ENCODE measurements at regions not wholly inside any gene's neighbourhood (a gene's known extent, or its start where the extent isn't known, plus 50 kb on each side); places are given as distances from the start of the nearest gene placed in this dataset.

DNA sequence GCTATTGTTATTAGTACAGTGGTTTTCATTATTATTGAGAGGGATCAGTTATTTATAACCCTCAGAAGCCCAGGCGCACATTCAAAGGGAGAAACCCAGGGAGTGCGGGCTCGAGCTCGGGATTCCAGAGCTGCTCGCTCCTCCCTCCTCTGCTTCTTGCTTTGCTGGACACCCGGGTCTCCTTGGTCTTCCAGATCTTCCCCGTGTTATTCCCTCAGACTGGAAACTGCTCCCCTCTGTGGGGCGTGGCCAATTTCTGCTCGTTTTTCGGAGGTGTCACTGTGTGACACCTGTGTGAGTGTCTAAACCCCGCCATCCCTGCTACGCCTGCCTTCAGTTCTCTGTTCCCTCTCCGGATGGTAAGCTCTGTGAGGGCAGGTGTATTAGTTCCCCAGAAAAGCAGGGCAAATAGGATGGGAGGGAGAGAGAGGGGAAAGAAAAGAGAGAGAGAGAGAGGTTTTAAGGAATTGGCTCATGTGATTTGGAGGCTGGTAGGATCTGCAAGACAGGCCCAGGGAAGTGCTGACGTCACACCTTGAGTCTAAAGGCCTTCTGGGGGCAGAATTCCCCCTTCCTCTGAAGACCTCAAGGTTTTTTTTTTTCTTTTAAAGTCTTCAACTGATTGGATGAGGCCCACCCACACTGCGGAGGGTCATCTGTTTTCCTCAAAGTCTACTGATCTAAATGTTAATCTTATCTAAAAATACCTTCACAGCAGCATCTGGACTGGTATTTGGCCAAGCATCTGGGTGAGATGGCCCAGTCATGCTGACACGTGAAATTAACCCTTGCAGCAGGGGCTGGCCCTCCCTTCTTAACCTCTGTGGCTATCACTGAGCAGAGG, 457.3 kb upstream of the ID2 start:
- Histone ChIP-seq H3K4me1 (ENCODE audit: insufficient read depth, low read length) (no peaks in the 10 kb centered on the region), H3K36me3 (ENCODE audit: insufficient read depth, low read length) (no peaks in the 10 kb centered on the region), H3K27me3 (ENCODE audit: insufficient read depth, low read length) (no peaks in the 10 kb centered on the region), H3K9me3 (ENCODE audit: low read length) (no peaks in the 10 kb centered on the region), H3K4me3 (ENCODE audit: low read length) (no peak overlapping the region), H2AFZ (ENCODE audit: low read depth, low read length) (no peak overlapping the region)

DNA sequence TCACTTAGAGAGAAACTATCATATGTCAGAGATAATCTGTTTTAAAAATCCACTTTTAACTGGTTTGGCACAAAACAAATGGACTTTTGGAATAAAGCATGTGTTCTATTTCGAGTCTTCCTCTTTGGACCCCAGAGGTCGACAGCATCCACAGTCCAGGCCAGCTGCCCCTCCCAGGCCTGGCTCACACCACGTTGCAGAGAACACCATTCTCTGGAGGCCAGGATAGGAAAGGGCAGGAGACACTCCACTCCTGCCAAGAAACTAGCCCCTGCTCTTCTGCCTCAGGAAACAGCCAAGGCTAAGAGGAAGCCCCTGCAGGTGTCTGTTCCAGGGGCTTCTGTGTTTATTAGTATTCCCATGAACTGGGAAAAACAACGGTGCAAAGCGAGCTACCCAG, 456.6 kb upstream of the ID2 start:
- Histone ChIP-seq H2AFZ (ENCODE audit: low read depth, low read length) (no peak overlapping the region), H3K4me1 (ENCODE audit: insufficient read depth, low read length) (no peaks in the 10 kb centered on the region), H3K9me3 (ENCODE audit: low read length) (no peaks in the 10 kb centered on the region), H3K27me3 (ENCODE audit: insufficient read depth, low read length) (no peaks in the 10 kb centered on the region), H3K36me3 (ENCODE audit: insufficient read depth, low read length) (no peaks in the 10 kb centered on the region), H3K4me3 (ENCODE audit: low read length) (no peak overlapping the region)

DNA sequence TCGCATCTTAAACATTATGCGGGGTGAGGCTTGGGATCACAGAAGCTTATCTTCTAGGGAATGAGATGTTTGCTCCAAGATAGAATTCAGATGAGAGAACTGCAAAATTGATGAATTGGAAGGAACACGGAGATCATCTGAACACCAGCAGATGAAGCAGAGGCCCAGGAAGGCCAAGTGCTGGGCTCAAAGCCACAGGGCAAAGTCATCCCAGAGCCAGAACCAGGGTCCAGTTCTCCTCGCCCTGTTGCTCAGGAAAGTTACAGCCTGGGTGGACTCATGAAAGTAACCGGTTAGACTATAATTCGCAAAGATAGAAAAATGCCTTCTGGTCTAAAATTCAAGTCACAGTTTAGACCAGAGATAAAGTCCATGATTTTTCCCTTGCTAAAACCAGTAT, 456.1 kb upstream of the ID2 start:
- Histone ChIP-seq H3K4me3 (ENCODE audit: low read length) (no peak overlapping the region), H3K27me3 (ENCODE audit: insufficient read depth, low read length) (no peaks in the 10 kb centered on the region), H3K36me3 (ENCODE audit: insufficient read depth, low read length) (no peaks in the 10 kb centered on the region), H2AFZ (ENCODE audit: low read depth, low read length) (no peak overlapping the region), H3K4me1 (ENCODE audit: insufficient read depth, low read length) (no peaks in the 10 kb centered on the region), H3K9me3 (ENCODE audit: low read length) (no peaks in the 10 kb centered on the region)

DNA sequence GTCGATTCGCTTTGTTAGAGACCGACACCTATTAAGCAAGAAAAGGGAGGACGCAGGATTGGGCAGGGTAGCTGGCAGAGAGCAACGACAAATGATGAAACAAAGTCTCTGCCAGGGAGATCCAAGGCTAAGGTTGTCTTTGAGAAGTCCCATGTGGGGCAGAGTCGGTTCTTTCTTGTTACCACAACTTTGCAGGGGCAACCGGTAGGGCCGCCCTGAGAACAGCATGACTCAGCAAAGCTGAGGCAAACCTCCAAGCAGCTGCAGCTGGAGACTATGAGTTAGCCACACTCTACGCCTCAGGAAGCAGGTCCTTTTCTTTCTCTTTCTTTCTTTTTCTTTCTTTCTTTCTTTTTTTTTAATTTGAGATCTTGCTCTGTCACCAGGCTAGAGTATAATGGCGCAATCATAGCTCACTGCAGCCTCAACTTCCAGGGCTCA, 452.3 kb upstream of the ID2 start:
- Histone ChIP-seq H3K36me3 (ENCODE audit: insufficient read depth, low read length) (no peaks in the 10 kb centered on the region), H3K9me3 (ENCODE audit: low read length) (no peaks in the 10 kb centered on the region), H3K27me3 (ENCODE audit: insufficient read depth, low read length) (no peaks in the 10 kb centered on the region), H3K4me3 (ENCODE audit: low read length) (no peak overlapping the region), H3K4me1 (ENCODE audit: insufficient read depth, low read length) (peaks cover 7% of the 10 kb centered on the region), H2AFZ (ENCODE audit: low read depth, low read length) (no peak overlapping the region)

DNA sequence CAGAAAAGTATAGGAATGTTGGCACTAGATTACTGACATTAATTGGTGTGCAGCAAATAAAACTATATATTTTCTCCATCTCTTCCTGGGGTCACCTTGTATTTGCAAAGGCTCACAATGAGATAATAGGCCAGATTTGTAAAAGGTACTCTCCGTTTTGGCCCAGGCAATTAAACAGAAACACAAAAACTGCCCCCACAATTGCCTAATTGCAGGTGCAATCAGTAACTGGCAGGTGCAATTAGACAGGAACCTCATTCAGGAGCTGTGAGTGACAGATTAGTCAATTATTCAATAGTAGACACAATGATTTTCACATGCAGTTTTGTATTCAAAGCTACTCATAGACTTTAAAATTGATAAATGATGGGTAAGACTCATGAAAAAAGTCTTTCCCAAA, 451.4 kb upstream of the ID2 start:
- peaks cover 16% of the 10 kb centered on the region for H3K4me1 ChIP-seq (ENCODE audit: insufficient read depth, low read length)
- H3K9me3 ChIP-seq (ENCODE audit: low read length): no peaks in the 10 kb centered on the region
- no peak overlapping the region for H2AFZ ChIP-seq (ENCODE audit: low read depth, low read length)
- H3K27me3 ChIP-seq (ENCODE audit: insufficient read depth, low read length): no peaks in the 10 kb centered on the region
- H3K36me3 ChIP-seq (ENCODE audit: insufficient read depth, low read length): no peaks in the 10 kb centered on the region
- H3K4me3 ChIP-seq (ENCODE audit: low read length): no peak overlapping the region

DNA sequence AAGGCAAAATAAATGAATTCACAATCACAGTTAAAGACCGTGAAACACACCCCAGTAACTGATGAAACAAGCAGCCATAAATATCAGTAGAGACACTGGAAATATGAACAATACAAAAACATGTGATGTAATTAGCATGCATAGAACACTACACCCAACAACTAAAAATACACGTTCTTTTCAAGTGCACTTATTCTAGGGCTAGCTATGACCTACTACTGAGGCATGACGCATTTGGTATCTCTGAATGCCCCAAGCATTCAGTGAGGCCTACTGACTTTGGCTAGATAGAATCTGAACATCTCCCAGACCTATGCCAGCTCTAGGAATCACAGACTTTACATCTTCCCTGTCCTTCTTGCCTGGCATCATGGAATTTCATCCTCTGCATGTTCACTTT, 450.0 kb upstream of the ID2 start:
- Histone ChIP-seq H3K9me3 (ENCODE audit: low read length) (no peaks in the 10 kb centered on the region), H3K27me3 (ENCODE audit: insufficient read depth, low read length) (no peaks in the 10 kb centered on the region), H3K4me1 (ENCODE audit: insufficient read depth, low read length) (peaks cover 16% of the 10 kb centered on the region), H3K36me3 (ENCODE audit: insufficient read depth, low read length) (no peaks in the 10 kb centered on the region), H2AFZ (ENCODE audit: low read depth, low read length) (no peak overlapping the region), H3K4me3 (ENCODE audit: low read length) (no peak overlapping the region)

DNA sequence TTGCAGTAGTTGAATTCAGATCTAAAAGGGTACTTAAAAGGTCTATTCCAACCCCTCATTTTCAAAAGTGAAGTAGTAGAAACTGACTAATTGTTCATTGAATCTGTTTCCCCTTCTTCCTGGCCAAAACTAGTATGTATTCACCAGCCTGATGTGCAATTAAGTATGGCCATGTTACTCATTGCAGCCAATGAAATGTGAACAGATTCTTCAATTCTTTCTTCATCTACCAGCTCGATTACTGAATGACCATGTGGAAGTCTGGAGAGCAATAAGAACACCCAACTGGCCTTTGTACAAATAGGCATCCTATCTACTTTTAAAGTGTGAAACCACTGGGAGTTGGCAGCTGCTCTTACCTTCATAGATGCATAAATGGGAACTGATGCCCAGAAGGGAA, 449.0 kb upstream of the ID2 start:
- H3K9me3 ChIP-seq (ENCODE audit: low read length): no peaks in the 10 kb centered on the region
- H3K4me3 ChIP-seq (ENCODE audit: low read length): no peak overlapping the region
- peaks cover 16% of the 10 kb centered on the region for H3K4me1 ChIP-seq (ENCODE audit: insufficient read depth, low read length)
- H3K36me3 ChIP-seq (ENCODE audit: insufficient read depth, low read length): no peaks in the 10 kb centered on the region
- no peaks in the 10 kb centered on the region for H3K27me3 ChIP-seq (ENCODE audit: insufficient read depth, low read length)
- no peak overlapping the region for H2AFZ ChIP-seq (ENCODE audit: low read depth, low read length)

DNA sequence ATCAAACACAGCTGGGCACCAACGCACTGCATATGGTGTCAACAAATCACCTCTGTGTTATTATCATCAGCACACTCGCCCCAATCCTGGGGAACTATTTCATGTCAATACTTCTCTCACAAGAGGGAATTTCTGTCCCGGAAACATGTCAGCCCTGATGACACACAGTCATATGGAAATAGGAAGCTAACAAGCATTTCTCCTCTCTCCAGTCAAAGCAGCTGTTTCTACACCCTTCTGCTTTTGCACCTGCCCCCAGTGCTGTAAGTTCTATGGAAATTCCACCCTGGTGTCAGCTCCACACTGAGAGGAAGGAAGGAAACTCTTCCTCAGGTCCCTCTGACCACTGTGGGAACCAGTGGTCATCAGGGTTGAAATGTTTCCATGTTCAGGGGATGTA, 447.6 kb upstream of the ID2 start:
- H3K9me3 ChIP-seq (ENCODE audit: low read length): no peaks in the 10 kb centered on the region
- H3K36me3 ChIP-seq (ENCODE audit: insufficient read depth, low read length): no peaks in the 10 kb centered on the region
- no peaks in the 10 kb centered on the region for H3K27me3 ChIP-seq (ENCODE audit: insufficient read depth, low read length)
- peaks cover 26% of the 10 kb centered on the region for H3K4me1 ChIP-seq (ENCODE audit: insufficient read depth, low read length)
- no peak overlapping the region for H3K4me3 ChIP-seq (ENCODE audit: low read length)
- H2AFZ ChIP-seq (ENCODE audit: low read depth, low read length): peak overlapping the region; percentile 38

DNA sequence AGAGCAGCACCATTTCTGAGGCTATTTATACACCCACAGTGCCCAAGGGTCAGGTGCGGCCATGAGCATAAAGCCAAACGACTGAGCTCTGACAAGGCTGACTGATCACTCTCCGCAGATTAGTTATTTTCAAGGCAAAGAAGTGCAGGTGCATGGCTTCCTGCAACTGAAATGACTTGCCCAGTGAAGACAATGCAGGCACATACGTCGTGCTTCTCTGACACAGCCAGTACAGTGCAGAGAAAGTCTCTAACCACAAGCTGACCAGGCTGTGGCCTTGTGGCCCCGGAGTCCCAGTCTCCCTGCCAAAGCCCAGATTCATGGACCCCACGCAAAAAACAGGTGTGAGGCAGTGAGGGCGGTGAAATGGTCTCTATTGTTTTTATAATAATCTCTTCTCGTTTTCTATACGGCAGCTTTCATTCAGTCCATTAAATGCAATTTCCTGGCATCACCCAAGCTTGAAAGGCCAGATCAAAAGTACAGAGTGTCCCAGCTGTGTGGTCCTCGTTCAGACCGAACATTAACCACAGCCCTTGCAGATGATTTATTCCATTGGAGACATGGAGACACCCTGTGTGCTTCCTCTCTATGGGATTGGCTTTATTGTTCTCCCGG, 447.0 kb upstream of the ID2 start:
- no peaks in the 10 kb centered on the region for H3K9me3 ChIP-seq (ENCODE audit: low read length)
- no peaks in the 10 kb centered on the region for H3K36me3 ChIP-seq (ENCODE audit: insufficient read depth, low read length)
- H3K4me1 ChIP-seq (ENCODE audit: insufficient read depth, low read length): peaks cover 31% of the 10 kb centered on the region
- no peak overlapping the region for H3K4me3 ChIP-seq (ENCODE audit: low read length)
- no peaks in the 10 kb centered on the region for H3K27me3 ChIP-seq (ENCODE audit: insufficient read depth, low read length)
- peak overlapping the region; percentile 38 for H2AFZ ChIP-seq (ENCODE audit: low read depth, low read length)

DNA sequence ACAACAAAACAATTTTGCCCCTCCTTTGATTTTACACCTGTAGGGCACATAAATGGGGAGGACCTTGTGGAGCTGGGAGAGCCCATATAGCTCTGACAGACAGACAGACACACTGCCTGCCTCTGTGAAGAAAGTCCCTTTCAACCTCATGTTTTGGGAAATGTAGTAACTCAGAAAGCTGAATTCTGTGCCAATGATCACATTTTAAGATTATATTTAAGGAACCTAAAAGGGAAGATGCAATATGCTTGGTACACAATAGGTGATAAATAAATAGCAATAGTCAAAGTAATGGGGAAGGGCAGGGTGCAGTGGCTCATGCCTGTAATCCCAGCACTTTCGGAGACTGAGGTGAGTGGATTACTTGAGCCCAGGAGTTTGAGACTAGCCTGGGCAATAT, 446.4 kb upstream of the ID2 start:
- Histone ChIP-seq H3K4me1 (ENCODE audit: insufficient read depth, low read length) (peaks cover 36% of the 10 kb centered on the region), H3K27me3 (ENCODE audit: insufficient read depth, low read length) (no peaks in the 10 kb centered on the region), H3K4me3 (ENCODE audit: low read length) (no peak overlapping the region), H3K9me3 (ENCODE audit: low read length) (no peaks in the 10 kb centered on the region), H2AFZ (ENCODE audit: low read depth, low read length) (no peak overlapping the region), H3K36me3 (ENCODE audit: insufficient read depth, low read length) (no peaks in the 10 kb centered on the region)

DNA sequence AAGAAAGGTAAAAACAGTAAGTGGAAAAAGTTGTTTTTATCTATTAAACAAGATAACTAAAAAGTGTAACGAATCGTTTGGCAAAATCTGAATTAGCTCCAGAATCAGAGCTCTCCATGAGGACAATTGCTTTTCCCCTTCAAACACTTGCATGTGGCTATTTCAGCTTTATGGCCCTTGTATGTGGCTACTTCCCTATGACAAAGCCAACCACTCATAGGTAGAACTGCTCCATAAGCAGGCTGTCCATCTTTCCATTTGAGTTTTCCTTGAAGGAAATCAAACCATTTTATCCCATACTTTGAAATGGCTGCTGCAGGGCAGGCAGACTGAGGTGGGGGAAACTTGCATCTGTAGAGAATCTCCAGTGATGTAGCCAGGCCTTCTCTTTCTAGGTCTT, 445.5 kb upstream of the ID2 start:
- no peaks in the 10 kb centered on the region for H3K9me3 ChIP-seq (ENCODE audit: low read length)
- no peak overlapping the region for H3K4me3 ChIP-seq (ENCODE audit: low read length)
- peaks cover 37% of the 10 kb centered on the region for H3K4me1 ChIP-seq (ENCODE audit: insufficient read depth, low read length)
- no peaks in the 10 kb centered on the region for H3K36me3 ChIP-seq (ENCODE audit: insufficient read depth, low read length)
- H2AFZ ChIP-seq (ENCODE audit: low read depth, low read length): no peak overlapping the region
- H3K27me3 ChIP-seq (ENCODE audit: insufficient read depth, low read length): no peaks in the 10 kb centered on the region

DNA sequence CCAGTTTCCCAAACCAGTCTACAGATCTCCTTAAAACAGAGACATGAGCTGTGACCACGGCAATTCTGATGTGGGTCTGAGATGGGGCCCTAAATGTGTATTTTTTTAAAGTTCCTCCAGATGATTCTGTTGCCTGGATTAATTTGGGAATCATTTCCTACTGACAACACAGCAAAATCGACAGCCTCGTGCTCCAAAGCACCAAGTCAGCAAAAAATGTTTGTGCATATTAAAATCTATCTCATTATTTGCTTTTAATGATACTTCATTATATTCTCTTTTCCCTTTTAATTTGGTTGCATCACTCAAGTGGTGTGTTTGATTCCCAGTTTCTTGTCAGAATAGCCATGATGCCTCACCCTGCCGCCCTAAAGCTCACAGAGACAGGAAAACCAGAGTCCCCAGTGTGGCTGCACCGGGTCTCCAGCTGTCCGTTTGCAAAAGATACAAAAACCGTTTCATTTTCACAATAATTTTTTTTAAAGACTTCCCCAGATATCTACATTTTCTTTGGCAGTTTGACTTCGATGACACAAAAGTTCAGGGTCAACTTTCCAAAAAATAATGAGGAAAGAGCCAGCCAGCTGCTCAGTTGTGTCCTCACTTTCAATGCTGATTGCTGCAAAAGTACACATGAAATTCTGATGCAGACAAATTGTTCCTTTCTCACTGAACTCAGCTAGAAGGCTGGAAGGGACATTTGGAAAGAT, 443.2 kb upstream of the ID2 start:
- Histone ChIP-seq H3K4me3 (ENCODE audit: low read length) (no peak overlapping the region), H3K36me3 (ENCODE audit: insufficient read depth, low read length) (no peaks in the 10 kb centered on the region)

DNA sequence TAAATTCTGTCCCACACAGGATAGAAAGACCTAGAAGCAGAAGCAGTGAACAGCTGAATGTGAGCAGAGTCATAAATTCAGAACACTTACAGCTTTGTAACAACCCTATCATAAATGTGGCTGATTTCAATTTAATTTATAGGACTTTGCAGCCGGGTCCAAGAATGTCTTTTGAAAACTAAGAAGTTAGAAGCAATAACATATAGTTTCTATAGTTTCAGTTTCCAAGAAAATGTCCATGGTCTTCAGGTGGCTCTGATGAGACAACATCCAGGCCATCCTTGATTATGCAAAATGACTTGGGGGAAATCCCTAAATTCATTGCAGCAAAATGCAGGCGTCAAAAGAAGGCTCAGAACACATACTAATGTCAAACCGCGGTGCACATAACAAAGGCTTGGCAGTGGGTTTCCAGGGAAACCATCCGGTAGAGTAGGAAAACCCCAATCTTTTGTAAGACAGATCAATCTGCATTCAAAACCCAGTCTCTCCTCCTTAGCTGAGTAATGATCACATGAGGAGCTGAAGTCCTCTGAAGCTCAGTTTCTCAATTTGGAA, 442.2 kb upstream of the ID2 start:
- peaks cover 29% of the 10 kb centered on the region for H3K4me1 ChIP-seq (ENCODE audit: insufficient read depth, low read length)
- no peak overlapping the region for H3K4me3 ChIP-seq (ENCODE audit: low read length)
- peaks cover 4% of the 10 kb centered on the region for H3K9me3 ChIP-seq (ENCODE audit: low read length)
- H3K36me3 ChIP-seq (ENCODE audit: insufficient read depth, low read length): no peaks in the 10 kb centered on the region
- no peaks in the 10 kb centered on the region for H3K27me3 ChIP-seq (ENCODE audit: insufficient read depth, low read length)
- H2AFZ ChIP-seq (ENCODE audit: low read depth, low read length): no peak overlapping the region

More for the DNA sequence above, 443.2 kb upstream of the ID2 start:
- peaks cover 4% of the 10 kb centered on the region for H3K9me3 ChIP-seq (ENCODE audit: low read length)
- peaks cover 37% of the 10 kb centered on the region for H3K4me1 ChIP-seq (ENCODE audit: insufficient read depth, low read length)
- H3K27me3 ChIP-seq (ENCODE audit: insufficient read depth, low read length): no peaks in the 10 kb centered on the region
- no peak overlapping the region for H2AFZ ChIP-seq (ENCODE audit: low read depth, low read length)

All from neuron (in vitro differentiated cells).